Caco-2 (cell line): ENCODE measurements at regions not wholly inside any gene's neighbourhood (a gene's known extent, or its start where the extent isn't known, plus 50 kb on each side); places are given as distances from the start of the nearest gene placed in this dataset.

Experiments used
- BruUV-seq: library from RNA; stranded (reverse); fragments of 400-500 nt; replicated peaks from 2 replicates; lab custom pipeline; 2021; lab: Mats Ljungman, UMichigan
- CTCF ChIA-PET: fragments of 300-600 bp; sonication (Branson Sonifier 250); formaldehyde crosslinking; loops from one replicate; lab custom pipeline; 2022; ENCODE audit warnings: antibody characterized with exemption; lab: Charles Lee
- POLR2A ChIA-PET: fragments of 300-600 bp; sonication (Branson Sonifier 250); formaldehyde crosslinking; loops from one replicate; lab custom pipeline; 2022; ENCODE audit warnings: antibody characterized with exemption; lab: Charles Lee
- DNase-seq, 2 experiments: peaks; one replicate each; pipeline versions ENCODE4 v3.0.0 to v3.0.0-alpha.2; 2020 to 2022
- H3K27me3 ChIP-seq: replicated peaks from 2 replicates; pipeline ENCODE4 v1.6.0; 2011; ENCODE audit warnings: low read length; ENCODE audit not compliant: control insufficient read depth, insufficient read depth
- H3K36me3 ChIP-seq: 2 replicates; pipeline ENCODE4 v1.5.1; 2011; ENCODE audit warnings: low read length; ENCODE audit not compliant: control insufficient read depth, insufficient read depth
- H3K4me1 ChIP-seq: fragments of 250-450 bp; sonication (Bioruptor Pico); 2 replicates; pipeline ENCODE4 v1.5.1; 2020; ENCODE audit warnings: mild to moderate bottlenecking
- H3K4me3 ChIP-seq: 2 replicates; pipeline ENCODE4 v1.5.1; 2011; ENCODE audit warnings: low read depth, mild to moderate bottlenecking, control low read depth, low read length
- H3K9me3 ChIP-seq: fragments of 250-450 bp; sonication (Bioruptor Pico); 2 replicates; pipeline ENCODE4 v1.5.1; 2020; ENCODE audit warnings: mild to moderate bottlenecking, moderate library complexity
- H3K27ac Mint-ChIP-seq: one replicate; pipeline ENCODE4 v1.8.0; 2022; ENCODE audit warnings: mixed read lengths; ENCODE audit not compliant: unreplicated experiment
- H3K27me3 Mint-ChIP-seq: one replicate; pipeline ENCODE4 v1.8.0; 2022; ENCODE audit warnings: mixed read lengths; ENCODE audit not compliant: insufficient read depth, unreplicated experiment
- H3K36me3 Mint-ChIP-seq: one replicate; pipeline ENCODE4 v1.8.0; 2022; ENCODE audit warnings: mild to moderate bottlenecking, mixed read lengths; ENCODE audit not compliant: insufficient read depth, unreplicated experiment
- H3K4me1 Mint-ChIP-seq: one replicate; pipeline ENCODE4 v1.8.0; 2022; ENCODE audit warnings: low read depth, mixed read lengths; ENCODE audit not compliant: unreplicated experiment
- H3K4me3 Mint-ChIP-seq: one replicate; pipeline ENCODE4 v1.8.0; 2022; ENCODE audit warnings: mild to moderate bottlenecking, moderate library complexity, mixed read lengths; ENCODE audit not compliant: unreplicated experiment
- H3K9me3 Mint-ChIP-seq: one replicate; pipeline ENCODE4 v1.8.0; 2022; ENCODE audit warnings: mixed read lengths; ENCODE audit not compliant: unreplicated experiment
- CTCF ChIP-seq, 2 experiments: fragments of 200-600 bp in 1 of 2; IDR thresholded peaks; 1 replicate in 1 of 2; 2 replicates in 1 of 2; pipeline versions ENCODE4 v1.5.1 to v1.8.0; 2011 to 2022; ENCODE audit warnings: antibody characterized with exemption in 1 of 2, control low read depth in 1 of 2, inconsistent platforms in 1 of 2, low read depth in 1 of 2, low read length in 1 of 2, mild to moderate bottlenecking in 1 of 2, moderate library complexity in 1 of 2; ENCODE audit not compliant: insufficient read depth in 1 of 2, severe bottlenecking in 1 of 2, unreplicated experiment in 1 of 2
- intact Hi-C: fragments of 100-400 bp; cut with micrococcal nuclease; formaldehyde crosslinking; loops from one replicate; pipeline ENCODE4 v1.10.0; 2022; ENCODE audit not compliant: unreplicated experiment

GRCh38 chr2:198883604-198884003, 574.1 kb downstream of the SATB2 start:
- ChIA-PET POLR2A (no interaction called here), CTCF (no interaction called here)
- Mint-ChIP-seq H3K27me3 (no peaks in the 10 kb centered on the region), H3K9me3 (no peaks in the 10 kb centered on the region), H3K36me3 (no peaks in the 10 kb centered on the region), H3K27ac (no peak overlapping the region), H3K4me1 (no peaks in the 10 kb centered on the region), H3K4me3 (no peak overlapping the region)
- H3K27me3 ChIP-seq: no peaks in the 10 kb centered on the region
- H3K9me3 ChIP-seq: no peaks in the 10 kb centered on the region
- H3K36me3 ChIP-seq: no peaks in the 10 kb centered on the region
- intact Hi-C loops: no loop called here
- no peak overlapping the region for H3K4me3 ChIP-seq
- H3K4me1 ChIP-seq: no peaks in the 10 kb centered on the region
- no TSS peak for BruUV-seq
- no peak for DNase-seq
- no peak for TF ChIP-seq CTCF (IDR thresholded peaks at IDR 0.05; ENCODE audit: insufficient read depth in 1 of 2, low read depth in 1 of 2, low read length in 1 of 2, severe bottlenecking in 1 of 2, unreplicated experiment in 1 of 2)

GRCh38 chr2:198880986-198881385, 576.8 kb downstream of the SATB2 start:
- H3K4me1 ChIP-seq: no peaks in the 10 kb centered on the region
- H3K4me3 ChIP-seq: no peak overlapping the region
- H3K27ac Mint-ChIP-seq: no peak overlapping the region
- no peaks in the 10 kb centered on the region for H3K9me3 Mint-ChIP-seq
- no TSS peak for BruUV-seq
- ChIA-PET CTCF (no interaction called here), POLR2A (no interaction called here)
- H3K36me3 ChIP-seq: no peaks in the 10 kb centered on the region
- TF ChIP-seq CTCF (IDR thresholded peaks at IDR 0.05; ENCODE audit: insufficient read depth in 1 of 2, low read depth in 1 of 2, low read length in 1 of 2, severe bottlenecking in 1 of 2, unreplicated experiment in 1 of 2): no peak
- intact Hi-C loops: no loop called here
- no peaks in the 10 kb centered on the region for H3K27me3 ChIP-seq
- H3K36me3 Mint-ChIP-seq: no peaks in the 10 kb centered on the region
- H3K4me3 Mint-ChIP-seq: no peak overlapping the region
- H3K27me3 Mint-ChIP-seq: no peaks in the 10 kb centered on the region
- DNase-seq: no peak
- no peaks in the 10 kb centered on the region for H3K4me1 Mint-ChIP-seq
- H3K9me3 ChIP-seq: no peaks in the 10 kb centered on the region

- Histone ChIP-seq H3K4me3 (no peak overlapping the region), H3K36me3 (no peaks in the 10 kb centered on the region), H3K9me3 (no peaks in the 10 kb centered on the region), H3K27me3 (no peaks in the 10 kb centered on the region), H3K4me1 (no peaks in the 10 kb centered on the region)
- H3K27me3 Mint-ChIP-seq: no peaks in the 10 kb centered on the region
- no peak for DNase-seq
- H3K4me1 Mint-ChIP-seq: no peaks in the 10 kb centered on the region
- H3K36me3 Mint-ChIP-seq: no peaks in the 10 kb centered on the region
- BruUV-seq: no TSS peak
- ChIA-PET CTCF (no interaction called here), POLR2A (no interaction called here)
- no peak overlapping the region for H3K4me3 Mint-ChIP-seq
- H3K9me3 Mint-ChIP-seq: no peaks in the 10 kb centered on the region
- no peak overlapping the region for H3K27ac Mint-ChIP-seq
- TF ChIP-seq CTCF (IDR thresholded peaks at IDR 0.05; ENCODE audit: insufficient read depth in 1 of 2, low read depth in 1 of 2, low read length in 1 of 2, severe bottlenecking in 1 of 2, unreplicated experiment in 1 of 2): no peak
- intact Hi-C loops: no loop called here
Measured at GRCh38 chr2:198880421-198880820, 577.3 kb downstream of the SATB2 start.
